Keratinocyte (primary cell): ENCODE measurements at regions not wholly inside any gene's neighbourhood (a gene's known extent, or its start where the extent isn't known, plus 50 kb on each side); places are given as distances from the start of the nearest gene placed in this dataset.
"Not testable (repeated sequence)": the region's sequence is repeated elsewhere in the genome, so short reads cannot be mapped to it uniquely, and the experiment has no call there.

ENCODE experiments used
- DNase-seq: peaks from one replicate; pipeline ENCODE4 v3.0.0-alpha.2; 2011; ENCODE audit warnings: low read depth, missing footprints, low spot score
- FAIRE-seq: peaks from 2 replicates; lab custom pipeline; 2011; peaks lifted over from hg19 to GRCh38; lab: Jason Lieb, UNC
- H2AFZ ChIP-seq: 2 replicates; pipeline ENCODE4 v1.6.0; 2012; ENCODE audit warnings: low read length, control low read depth, inconsistent platforms; ENCODE audit not compliant: control insufficient read depth
- H3K27ac ChIP-seq: 2 replicates; pipeline ENCODE4 v1.5.1; 2011; ENCODE audit warnings: low read length; ENCODE audit not compliant: control insufficient read depth, insufficient read depth
- H3K27me3 ChIP-seq: 3 replicates; pipeline ENCODE4 v1.6.0; 2011; ENCODE audit warnings: low read length; ENCODE audit not compliant: control insufficient read depth, insufficient read depth; ENCODE audit errors: extremely low read depth
- H3K36me3 ChIP-seq, 2 experiments: 2 replicates in 1 of 2; 3 replicates in 1 of 2; pipeline ENCODE4 v1.5.1; 2011; ENCODE audit warnings: low read length in 2 of 2, mild to moderate bottlenecking in 1 of 2; ENCODE audit not compliant: control insufficient read depth in 2 of 2, insufficient read depth in 2 of 2; ENCODE audit errors: extremely low read depth in 1 of 2
- H3K4me1 ChIP-seq: 3 replicates; pipeline ENCODE4 v1.5.1; 2011; ENCODE audit warnings: low read length; ENCODE audit not compliant: control insufficient read depth, insufficient read depth; ENCODE audit errors: extremely low read depth
- H3K4me2 ChIP-seq: 3 replicates; pipeline ENCODE4 v1.6.0; 2011; ENCODE audit warnings: low read depth, low read length; ENCODE audit not compliant: control insufficient read depth, insufficient read depth; ENCODE audit errors: extremely low read depth
- H3K4me3 ChIP-seq, 3 experiments: fragments of 200-600 bp in 1 of 3; sonication (generic) in 1 of 3; 2 replicates in 2 of 3; 3 replicates in 1 of 3; pipeline ENCODE4 v1.5.1; 2011 to 2016; ENCODE audit warnings: low read length in 3 of 3, mild to moderate bottlenecking in 3 of 3, control low read depth in 2 of 3, inconsistent platforms in 1 of 3, low read depth in 1 of 3, mixed read lengths in 1 of 3, mixed run types in 1 of 3, moderate library complexity in 1 of 3; ENCODE audit not compliant: control insufficient read depth in 2 of 3, insufficient read depth in 2 of 3; ENCODE audit errors: extremely low read depth in 1 of 3
- H3K79me2 ChIP-seq: 2 replicates; pipeline ENCODE4 v1.6.0; 2012; ENCODE audit warnings: low read length; ENCODE audit not compliant: control insufficient read depth, insufficient read depth
- H3K9ac ChIP-seq: 3 replicates; pipeline ENCODE4 v1.6.0; 2011; ENCODE audit warnings: low read length; ENCODE audit not compliant: control insufficient read depth, insufficient read depth; ENCODE audit errors: extremely low read depth
- H3K9me1 ChIP-seq: 3 replicates; pipeline ENCODE4 v1.6.0; 2011; ENCODE audit warnings: low read length; ENCODE audit not compliant: control insufficient read depth, insufficient read depth; ENCODE audit errors: extremely low read depth
- H3K9me3 ChIP-seq: 2 replicates; pipeline ENCODE4 v1.5.1; 2012; ENCODE audit warnings: low read depth, low read length; ENCODE audit not compliant: control insufficient read depth
- H4K20me1 ChIP-seq: 3 replicates; pipeline ENCODE4 v1.6.0; 2011; ENCODE audit warnings: low read length; ENCODE audit not compliant: control insufficient read depth, insufficient read depth; ENCODE audit errors: extremely low read depth
- dilution Hi-C: fragments of 300-500 bp; cut with MboI; formaldehyde crosslinking; loops from one replicate; pipeline ENCODE4 v1.7.0; 2020; ENCODE audit warnings: low sequenced_read_pairs; ENCODE audit not compliant: extremely low pct_ligation_motif_present

GRCh38 chr11:49893442-49893841 is 58.7 kb upstream of the OR4C13 start:
- H3K9ac ChIP-seq, H3K27me3 ChIP-seq, H3K27ac ChIP-seq, dilution Hi-C loops, H4K20me1 ChIP-seq, H3K36me3 ChIP-seq, H3K9me3 ChIP-seq, H3K79me2 ChIP-seq, FAIRE-seq, DNase-seq, H2AFZ ChIP-seq, H3K4me1 ChIP-seq, H3K4me3 ChIP-seq, H3K9me1 ChIP-seq, H3K4me2 ChIP-seq: not testable (repeated sequence)
